Bronchial epithelial cell (primary cell): ENCODE measurements at regions not wholly inside any gene's neighbourhood (a gene's known extent, or its start where the extent isn't known, plus 50 kb on each side); places are given as distances from the start of the nearest gene placed in this dataset.

ENCODE experiments used
- DNase-seq: peaks from one replicate; pipeline ENCODE4 v3.0.0-alpha.2; 2010; ENCODE audit warnings: low read depth
- FAIRE-seq: peaks from 2 replicates; lab custom pipeline; 2011; peaks lifted over from hg19 to GRCh38; lab: Jason Lieb, UNC
- H3K27me3 ChIP-seq: 2 replicates; pipeline ENCODE4 v1.5.1; 2011; ENCODE audit warnings: low read length; ENCODE audit not compliant: control insufficient read depth, insufficient read depth
- H3K36me3 ChIP-seq: 2 replicates; pipeline ENCODE4 v1.5.1; 2011; ENCODE audit warnings: low read length; ENCODE audit not compliant: control insufficient read depth, insufficient read depth
- H3K4me3 ChIP-seq: 2 replicates; pipeline ENCODE4 v1.5.1; 2011; ENCODE audit warnings: mild to moderate bottlenecking, low read depth, low read length, control low read depth
- TF ChIP-seq, protein P1 (sequence below): IDR thresholded peaks from 2 replicates; pipeline ENCODE4 v1.5.1; 2011; ENCODE audit warnings: mild to moderate bottlenecking, moderate library complexity, low read length, control low read depth, inconsistent platforms; ENCODE audit not compliant: insufficient read depth, severe bottlenecking

DNA sequence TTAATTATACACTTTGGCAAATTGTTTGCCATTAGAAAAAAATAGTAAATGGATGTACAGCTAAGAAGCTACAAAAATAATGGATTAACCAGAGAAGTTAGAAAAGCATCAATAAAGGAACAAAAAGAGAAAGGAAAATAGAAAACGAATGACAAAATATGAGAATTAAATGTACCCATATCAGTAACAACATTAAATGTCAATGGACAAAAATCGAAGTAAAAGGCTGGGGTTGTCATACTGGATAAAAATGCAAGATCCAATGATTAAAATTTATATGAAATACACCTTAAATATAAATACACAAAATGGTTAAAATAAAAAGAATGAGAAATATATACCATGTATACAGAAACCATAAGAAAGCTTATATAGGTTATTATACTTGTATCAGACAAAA lies 470.6 kb downstream of the OCA2 start:
- no peaks in the 10 kb centered on the region for H3K36me3 ChIP-seq
- FAIRE-seq (no peak), DNase-seq (no peak)
- H3K4me3 ChIP-seq, result no peak overlapping the region
- no peaks in the 10 kb centered on the region for H3K27me3 ChIP-seq
- TF ChIP-seq, protein P1, sequence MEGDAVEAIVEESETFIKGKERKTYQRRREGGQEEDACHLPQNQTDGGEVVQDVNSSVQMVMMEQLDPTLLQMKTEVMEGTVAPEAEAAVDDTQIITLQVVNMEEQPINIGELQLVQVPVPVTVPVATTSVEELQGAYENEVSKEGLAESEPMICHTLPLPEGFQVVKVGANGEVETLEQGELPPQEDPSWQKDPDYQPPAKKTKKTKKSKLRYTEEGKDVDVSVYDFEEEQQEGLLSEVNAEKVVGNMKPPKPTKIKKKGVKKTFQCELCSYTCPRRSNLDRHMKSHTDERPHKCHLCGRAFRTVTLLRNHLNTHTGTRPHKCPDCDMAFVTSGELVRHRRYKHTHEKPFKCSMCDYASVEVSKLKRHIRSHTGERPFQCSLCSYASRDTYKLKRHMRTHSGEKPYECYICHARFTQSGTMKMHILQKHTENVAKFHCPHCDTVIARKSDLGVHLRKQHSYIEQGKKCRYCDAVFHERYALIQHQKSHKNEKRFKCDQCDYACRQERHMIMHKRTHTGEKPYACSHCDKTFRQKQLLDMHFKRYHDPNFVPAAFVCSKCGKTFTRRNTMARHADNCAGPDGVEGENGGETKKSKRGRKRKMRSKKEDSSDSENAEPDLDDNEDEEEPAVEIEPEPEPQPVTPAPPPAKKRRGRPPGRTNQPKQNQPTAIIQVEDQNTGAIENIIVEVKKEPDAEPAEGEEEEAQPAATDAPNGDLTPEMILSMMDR, result no peak

- Histone ChIP-seq H3K4me3 (no peak overlapping the region), H3K27me3 (no peaks in the 10 kb centered on the region), H3K36me3 (no peaks in the 10 kb centered on the region)
- TF ChIP-seq, protein P1, result no peak
- FAIRE-seq (no peak), DNase-seq (no peak)
Measured at GRCh38 chr15:27627623-27628022, 471.5 kb downstream of the OCA2 start.

- TF ChIP-seq, protein P1, result no peak
- H3K36me3 ChIP-seq, result no peaks in the 10 kb centered on the region
- no peak for FAIRE-seq
- DNase-seq, result no peak
- no peak overlapping the region for H3K4me3 ChIP-seq
- H3K27me3 ChIP-seq, result no peaks in the 10 kb centered on the region
Measured at GRCh38 chr15:27623560-27624305, 475.4 kb downstream of the OCA2 start.

DNA sequence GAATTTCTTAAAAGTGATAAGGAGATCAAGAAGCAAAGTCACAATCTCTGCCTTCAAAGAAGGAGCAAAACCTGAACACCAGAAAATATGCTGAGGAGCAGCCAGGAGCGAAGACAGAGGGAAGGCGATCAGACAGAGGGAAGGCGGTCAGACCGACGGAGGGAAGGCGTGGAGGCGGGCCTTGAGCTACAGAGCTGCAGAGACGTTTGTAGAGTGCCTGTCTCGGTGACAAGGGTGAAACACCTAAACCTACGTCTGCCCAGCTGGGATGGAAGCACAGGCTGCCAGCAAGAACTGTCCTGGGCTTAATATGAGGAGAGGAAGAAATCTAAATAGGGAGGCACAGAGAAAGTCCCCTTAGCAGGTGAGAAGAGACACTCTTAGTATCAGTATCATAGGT lies 476.0 kb downstream of the OCA2 start:
- Histone ChIP-seq H3K27me3 (no peaks in the 10 kb centered on the region), H3K4me3 (no peak overlapping the region), H3K36me3 (no peaks in the 10 kb centered on the region)
- no peak for DNase-seq
- TF ChIP-seq, protein P1, result no peak
- FAIRE-seq, result no peak

GRCh38 chr15:27622371-27622770 lies 476.7 kb downstream of the OCA2 start:
- Histone ChIP-seq H3K36me3 (no peaks in the 10 kb centered on the region), H3K4me3 (no peak overlapping the region), H3K27me3 (no peaks in the 10 kb centered on the region)
- DNase-seq, result no peak
- FAIRE-seq, result no peak
- TF ChIP-seq, protein P1, result no peak

- TF ChIP-seq, protein P1, result no peak
- Histone ChIP-seq H3K27me3 (no peaks in the 10 kb centered on the region), H3K4me3 (no peak overlapping the region), H3K36me3 (no peaks in the 10 kb centered on the region)
- FAIRE-seq (no peak), DNase-seq (no peak)
Measured at GRCh38 chr15:27619204-27619603, 479.9 kb downstream of the OCA2 start.
